Lower lobe of right lung (tissue), 2 donors: ENCODE measurements at regions not wholly inside any gene's neighbourhood (a gene's known extent, or its start where the extent isn't known, plus 50 kb on each side); places are given as distances from the start of the nearest gene placed in this dataset.

Source experiments
- ATAC-seq, 2 donors: fragments of 200-7000 bp; cut with Tn5 transposase; one replicate each; pipeline ENCODE4 v1.9.1; 2020 to 2022; ENCODE audit warnings: mild to moderate bottlenecking in 2 of 2, moderate library complexity in 2 of 2
- DNase-seq: peaks from one replicate; pipeline ENCODE4 v3.0.0-alpha.2; 2020
- H3K27ac ChIP-seq: fragments of 200-600 bp; one replicate; pipeline ENCODE4 v1.8.0; 2022
- H3K27me3 ChIP-seq: fragments of 200-600 bp; one replicate; pipeline ENCODE4 v1.8.0; 2022; ENCODE audit warnings: low read depth
- H3K36me3 ChIP-seq: fragments of 200-600 bp; one replicate; pipeline ENCODE4 v1.8.0; 2022; ENCODE audit warnings: mild to moderate bottlenecking
- H3K4me1 ChIP-seq: fragments of 200-600 bp; one replicate; pipeline ENCODE4 v1.8.0; 2022
- H3K4me3 ChIP-seq: fragments of 200-600 bp; one replicate; pipeline ENCODE4 v1.8.0; 2022; ENCODE audit warnings: mild to moderate bottlenecking
- H3K9me3 ChIP-seq: fragments of 200-600 bp; one replicate; pipeline ENCODE4 v1.8.0; 2022
- CTCF ChIP-seq: fragments of 200-600 bp; IDR thresholded peaks from one replicate; pipeline ENCODE4 v1.8.0; 2022; ENCODE audit warnings: antibody characterized with exemption, mild to moderate bottlenecking
- intact Hi-C: fragments of 100-400 bp; cut with DNase I; formaldehyde crosslinking; loops from one replicate; pipeline ENCODE4 v1.11.0; 2022
- donor health status: DM: no; HTN: yes; CAD: no; lungs with severe emphysema.

GRCh38 chr4:16293210-16293838 is 67.1 kb upstream of the TAPT1 start:
- H3K9me3 ChIP-seq, result no peaks in the 10 kb centered on the region
- no peaks in the 10 kb centered on the region for H3K4me1 ChIP-seq
- ATAC-seq, result no peak
- H3K27me3 ChIP-seq, result no peaks in the 10 kb centered on the region
- H3K27ac ChIP-seq, result no peak overlapping the region
- DNase-seq, result no peak
- no peak overlapping the region for H3K4me3 ChIP-seq
- intact Hi-C loops, result no loop called here
- no peak for TF ChIP-seq CTCF
- H3K36me3 ChIP-seq, result no peaks in the 10 kb centered on the region

DNA sequence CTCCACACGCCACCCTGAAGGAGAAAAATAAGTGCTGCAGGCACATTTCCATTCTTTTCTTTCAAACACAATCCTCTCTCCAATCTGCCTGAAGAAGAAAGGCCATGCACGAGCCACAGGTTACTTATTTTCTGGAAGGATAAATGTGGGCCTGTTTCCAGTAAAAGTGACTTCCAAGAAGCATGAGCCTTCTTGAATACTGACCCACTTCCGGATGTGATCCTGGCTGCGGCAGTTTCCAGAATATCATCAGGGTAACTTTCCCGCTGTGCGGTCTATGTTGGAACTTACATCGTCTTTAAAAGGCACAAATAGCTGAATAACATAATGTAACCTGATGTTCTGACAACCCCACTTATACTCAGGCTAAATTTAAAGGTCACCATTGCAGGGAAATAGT is 66.3 kb upstream of the TAPT1 start:
- H3K4me1 ChIP-seq, result no peaks in the 10 kb centered on the region
- H3K36me3 ChIP-seq, result no peaks in the 10 kb centered on the region
- H3K4me3 ChIP-seq, result no peak overlapping the region
- ATAC-seq (no peak), DNase-seq (no peak)
- H3K9me3 ChIP-seq, result no peaks in the 10 kb centered on the region
- no peak for TF ChIP-seq CTCF
- no peaks in the 10 kb centered on the region for H3K27me3 ChIP-seq
- intact Hi-C loops, result no loop called here
- no peak overlapping the region for H3K27ac ChIP-seq

- Histone ChIP-seq H3K4me1 (no peaks in the 10 kb centered on the region), H3K36me3 (no peaks in the 10 kb centered on the region), H3K27me3 (no peaks in the 10 kb centered on the region), H3K9me3 (no peaks in the 10 kb centered on the region), H3K27ac (no peak overlapping the region), H3K4me3 (no peak overlapping the region)
- intact Hi-C loops, result no loop called here
- ATAC-seq (no peak), DNase-seq (no peak)
- no peak for TF ChIP-seq CTCF
Observed at GRCh38 chr4:16290681-16291420, 64.6 kb upstream of the TAPT1 start.

- H3K27me3 ChIP-seq, result no peaks in the 10 kb centered on the region
- no peak for DNase-seq
Observed at GRCh38 chr4:16289897-16290554, 63.8 kb upstream of the TAPT1 start.

GRCh38 chr4:16284050-16284449 is 57.8 kb upstream of the TAPT1 start:
- no peak for TF ChIP-seq CTCF
- no peak overlapping the region for H3K4me3 ChIP-seq
- no peak for ATAC-seq
- no peaks in the 10 kb centered on the region for H3K27me3 ChIP-seq
- no peak overlapping the region for H3K27ac ChIP-seq
- peaks cover 12% of the 10 kb centered on the region for H3K9me3 ChIP-seq
- H3K36me3 ChIP-seq, result no peaks in the 10 kb centered on the region
- H3K4me1 ChIP-seq, result no peaks in the 10 kb centered on the region
- DNase-seq, result no peak
- intact Hi-C loops, result loop anchor here (10.0 kb wide), 1 partner anchor 161 kb away; no protein-coding TSS in a partner anchor

More at GRCh38 chr4:16289897-16290554, 63.8 kb upstream of the TAPT1 start:
- ATAC-seq, result peak in 1 of 2 donors; percentile 48
- no peak overlapping the region for H3K27ac ChIP-seq
- H3K4me1 ChIP-seq, result no peaks in the 10 kb centered on the region
- H3K36me3 ChIP-seq, result no peaks in the 10 kb centered on the region
- no peaks in the 10 kb centered on the region for H3K9me3 ChIP-seq
- no peak overlapping the region for H3K4me3 ChIP-seq
- intact Hi-C loops, result loop anchor here (10.0 kb wide), 1 partner anchor 155 kb away; no protein-coding TSS in a partner anchor
- peak; percentile 67 for TF ChIP-seq CTCF
